Myocyte (in vitro differentiated cells): ENCODE measurements at regions not wholly inside any gene's neighbourhood (a gene's known extent, or its start where the extent isn't known, plus 50 kb on each side); places are given as distances from the start of the nearest gene placed in this dataset.

Experiments
- DNase-seq: peaks from one replicate; pipeline ENCODE4 v3.0.0-alpha.2; 2012; ENCODE audit warnings: low read depth

DNA sequence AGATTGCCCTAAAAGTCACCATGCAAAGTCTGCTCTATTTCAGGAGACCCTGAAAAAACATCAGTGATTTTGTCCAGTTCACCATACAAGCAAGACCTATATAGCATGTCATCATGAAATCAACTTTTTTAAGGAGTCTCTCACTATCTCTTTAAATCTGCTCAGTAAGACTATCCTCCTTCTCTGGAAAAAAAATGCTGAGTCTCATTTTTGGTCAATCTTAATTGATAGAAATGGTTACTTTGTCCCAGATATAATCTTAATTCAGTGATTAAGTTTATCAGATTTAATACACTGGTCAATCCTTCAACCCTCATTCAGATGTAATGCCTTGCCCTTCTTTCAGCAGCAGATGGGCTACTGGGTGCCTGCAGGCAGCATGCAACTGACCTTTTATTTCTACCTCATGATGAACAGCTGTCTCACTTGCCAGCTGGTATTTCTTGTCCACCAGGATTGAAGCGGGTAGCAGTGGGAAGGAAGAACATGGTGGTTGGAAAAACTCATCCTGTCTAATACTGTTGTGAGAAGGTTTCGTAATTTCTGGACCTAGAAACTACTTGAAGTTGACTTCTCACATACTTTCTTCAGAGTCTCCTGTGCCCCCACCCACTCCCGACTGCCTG, 375.3 kb downstream of the DNAH5 start:
- DNase-seq, result peak; percentile 86

DNA sequence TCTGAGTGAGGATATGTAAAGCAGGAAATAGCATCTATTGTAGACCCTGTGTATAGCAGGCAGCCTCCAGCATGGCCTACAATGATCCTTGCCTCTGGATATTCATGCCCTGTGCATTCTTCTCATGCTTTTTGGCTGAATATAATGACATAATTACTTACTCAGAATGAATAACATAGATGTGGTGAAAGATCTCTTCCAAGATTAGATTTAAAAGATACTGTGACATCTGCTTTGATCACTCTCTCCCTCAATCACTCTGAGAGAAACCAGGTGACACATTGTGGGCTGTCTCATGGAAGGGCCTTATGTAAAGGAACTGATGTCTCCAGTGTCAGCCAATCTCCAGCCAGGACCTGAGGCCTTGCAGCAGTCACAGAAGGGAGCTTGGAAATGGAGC, 376.7 kb downstream of the DNAH5 start:
- DNase-seq, result peak; percentile 94

DNA sequence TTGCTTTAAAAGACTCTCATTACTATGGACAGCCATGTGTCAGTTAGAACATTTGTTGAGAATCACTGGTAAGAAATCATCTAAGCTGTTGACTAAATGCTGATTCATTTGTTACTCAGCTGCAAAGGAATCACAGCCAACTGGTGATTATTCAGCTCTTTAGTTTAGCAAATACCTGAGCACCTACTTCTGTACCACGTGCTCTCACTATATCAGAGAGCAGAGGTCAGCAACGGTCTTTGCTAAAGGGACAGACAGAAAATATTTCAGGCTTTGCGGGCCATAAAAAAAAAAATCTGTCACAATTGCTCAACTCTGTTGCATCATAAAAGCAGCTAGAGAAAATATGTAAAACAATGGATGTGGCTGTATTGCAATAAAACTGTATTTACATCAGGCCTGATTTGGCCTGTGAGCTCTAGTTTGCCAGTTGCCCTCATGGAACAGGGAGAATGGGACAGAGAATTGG, 377.6 kb downstream of the DNAH5 start:
- peak; percentile 74 for DNase-seq

DNA sequence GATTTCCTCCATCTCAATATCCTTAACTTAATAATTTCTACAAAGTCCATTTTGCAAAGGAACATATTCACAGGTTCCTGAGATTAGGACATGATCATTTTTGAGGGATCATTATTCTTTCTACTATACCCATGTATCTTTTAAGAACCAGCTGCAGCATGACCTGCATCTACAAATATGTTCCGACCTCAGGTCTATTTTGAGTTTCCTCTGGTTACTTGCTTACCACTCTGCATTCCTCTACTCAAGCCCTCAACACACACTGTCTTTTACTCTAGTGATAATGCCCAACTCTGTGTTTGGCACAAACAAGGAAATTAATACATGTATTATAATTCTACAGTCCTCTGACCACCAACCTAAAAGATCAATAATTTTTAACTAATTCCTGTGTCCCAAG, 386.1 kb downstream of the DNAH5 start:
- DNase-seq, result peak; percentile 88

DNA sequence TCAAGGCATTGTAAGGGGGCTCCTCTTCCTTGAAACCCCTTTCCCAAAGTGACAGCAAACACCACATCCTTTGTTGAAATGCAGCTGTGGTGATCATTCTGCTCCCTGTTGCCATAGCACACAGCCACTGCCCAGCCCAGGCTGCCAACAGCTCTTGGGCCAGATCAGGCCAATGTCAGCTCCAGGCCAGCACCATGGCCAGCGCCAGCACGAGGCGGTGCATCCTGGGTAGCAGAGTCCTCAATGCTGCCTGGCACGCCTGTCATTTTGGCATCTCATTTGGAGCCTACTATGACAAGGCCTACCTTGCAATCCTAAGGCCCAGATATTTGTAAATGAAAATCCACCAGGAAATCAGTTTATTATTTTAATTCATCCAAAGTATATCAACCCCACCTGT, 390.6 kb downstream of the DNAH5 start:
- DNase-seq, result peak; percentile 82

DNA sequence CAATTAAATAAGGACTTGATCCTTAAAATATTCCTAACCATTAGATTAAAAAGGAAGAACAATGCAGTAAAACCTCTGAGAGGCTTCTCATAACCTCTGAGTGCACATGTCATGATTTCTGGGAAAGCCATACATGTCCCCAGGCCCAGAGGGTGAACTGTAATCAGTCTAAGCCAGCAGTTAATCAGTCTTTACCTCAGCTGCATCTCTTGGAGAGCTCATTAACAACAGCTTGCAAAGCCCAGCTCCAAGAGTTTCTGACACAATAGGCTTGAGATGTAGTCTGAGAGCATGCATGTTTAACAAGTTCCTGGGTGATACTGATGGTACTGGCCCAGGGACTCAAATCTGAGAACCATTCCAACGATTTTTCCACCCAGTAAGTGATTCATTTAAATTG, 392.1 kb downstream of the DNAH5 start:
- no peak for DNase-seq

DNA sequence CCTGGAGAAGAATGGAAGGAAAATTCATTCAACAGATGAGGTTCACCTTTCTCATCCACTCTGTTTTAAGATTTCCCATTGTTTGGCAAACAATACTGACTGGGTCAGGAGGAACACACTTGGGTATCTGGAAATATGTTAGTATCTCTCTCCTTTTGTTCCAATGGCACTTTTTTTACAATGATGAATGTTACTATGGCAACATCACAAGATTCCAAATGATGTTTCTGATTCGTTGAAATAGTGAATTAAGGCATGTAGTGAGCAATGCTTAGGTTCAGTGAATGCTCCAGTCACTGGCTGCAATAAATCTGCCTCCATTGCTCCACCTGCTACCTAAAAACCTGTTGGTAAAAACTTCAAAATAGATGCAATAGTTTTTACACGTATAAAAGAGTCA, 392.8 kb downstream of the DNAH5 start:
- no peak for DNase-seq

DNA sequence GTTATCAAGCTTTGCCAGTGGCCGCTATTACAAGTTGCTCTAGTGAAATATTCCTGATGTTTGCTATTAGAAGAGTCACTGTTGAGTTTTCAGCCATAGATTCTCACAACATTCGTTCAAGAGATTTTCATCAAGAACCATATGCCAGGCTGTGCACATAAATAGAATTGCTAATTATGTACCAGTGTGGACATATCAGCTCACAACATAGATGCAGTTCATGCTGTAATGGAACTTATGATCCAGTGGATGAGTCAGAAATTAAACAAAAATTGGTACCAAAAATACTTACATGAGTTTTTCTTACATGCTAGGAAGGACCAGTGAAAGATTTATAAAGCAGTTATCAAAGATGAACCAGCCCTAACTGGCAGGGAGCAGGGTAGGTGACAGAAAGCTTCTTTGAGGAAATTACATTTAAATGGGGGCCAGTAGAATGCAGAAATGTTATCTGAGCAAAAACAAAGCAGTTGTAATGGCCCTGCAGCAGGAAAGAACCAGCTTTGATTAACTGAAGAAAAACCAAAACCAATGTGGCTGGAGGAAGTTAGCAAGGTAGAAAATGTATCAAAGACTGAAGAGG, 404.2 kb downstream of the DNAH5 start:
- no peak for DNase-seq

DNA sequence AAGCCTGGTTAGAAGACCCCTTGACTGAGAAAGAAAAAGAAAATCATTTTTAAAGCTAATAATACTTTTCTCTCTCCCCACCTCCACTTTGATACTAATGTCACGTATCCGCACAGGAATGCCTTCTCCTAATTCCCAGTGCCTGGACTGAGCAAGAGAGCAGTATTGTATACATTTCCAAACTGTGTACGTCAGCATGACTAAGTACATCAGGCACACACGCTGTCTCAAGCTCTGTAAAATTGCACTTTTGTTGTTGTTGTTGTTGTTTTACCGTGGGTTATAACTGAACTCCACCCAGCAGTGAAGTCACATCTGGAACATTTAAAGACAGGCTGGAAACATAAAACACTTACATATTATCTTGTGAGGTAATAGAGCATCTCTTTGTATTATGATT, 407.6 kb downstream of the DNAH5 start:
- no peak for DNase-seq

DNA sequence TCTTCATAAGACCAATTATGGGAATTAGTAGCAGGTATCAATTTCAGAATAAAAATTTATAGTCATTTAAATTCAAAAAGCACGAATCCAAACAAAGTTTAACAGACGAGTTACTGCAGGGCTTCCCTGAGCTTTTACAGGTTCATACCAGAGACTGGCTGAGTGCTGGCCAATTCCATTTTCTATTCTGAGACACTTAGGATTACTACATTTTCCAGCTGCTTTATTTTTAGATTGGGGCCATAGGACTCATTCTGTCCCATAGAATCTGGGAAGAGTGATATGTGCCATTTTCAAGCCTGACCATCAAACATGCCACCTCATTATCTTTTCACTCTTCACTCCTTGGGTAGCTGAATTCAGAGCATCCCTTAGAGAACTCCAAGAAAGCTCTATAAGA, 410.7 kb downstream of the DNAH5 start:
- DNase-seq, result no peak

DNA sequence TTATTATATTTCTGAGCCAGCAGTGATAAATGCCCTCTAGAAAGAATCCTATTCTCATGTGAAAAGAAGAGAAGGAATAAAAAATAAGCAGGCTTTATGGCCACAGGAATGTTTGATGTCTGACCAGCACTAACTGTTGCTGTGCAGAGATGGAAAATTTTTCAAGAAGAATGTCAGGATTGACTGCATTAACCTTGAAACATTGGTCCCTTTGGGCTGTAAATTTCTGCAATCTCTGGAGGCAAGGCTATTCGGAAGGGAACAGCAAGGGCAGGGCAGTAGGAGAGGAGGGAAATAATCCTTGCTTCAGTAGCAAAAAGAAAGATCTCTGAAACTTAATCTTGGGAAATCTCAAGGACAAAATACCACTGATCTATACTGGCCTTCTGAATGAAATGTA, 415.2 kb downstream of the DNAH5 start:
- DNase-seq, result peak; percentile 48

DNA sequence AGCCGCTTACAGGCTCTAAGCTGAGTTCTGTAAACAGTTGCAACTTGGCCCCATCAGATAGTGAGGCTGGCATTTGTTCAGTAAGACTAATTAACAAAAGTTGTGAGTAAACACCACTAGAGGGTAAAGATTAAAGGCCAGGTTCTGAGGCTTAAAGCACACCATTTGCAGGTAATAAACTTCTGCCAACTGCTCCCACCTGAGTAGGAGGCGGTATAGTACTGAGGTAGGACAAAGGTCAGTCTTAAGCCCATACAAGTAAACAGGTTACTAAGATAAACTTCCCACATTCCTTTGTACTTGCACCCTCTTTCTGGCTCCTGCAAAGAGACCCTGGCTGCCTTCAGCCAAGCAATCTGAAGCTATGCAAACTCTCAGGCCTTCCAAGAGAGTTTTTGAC, 419.6 kb downstream of the DNAH5 start:
- DNase-seq, result no peak

DNA sequence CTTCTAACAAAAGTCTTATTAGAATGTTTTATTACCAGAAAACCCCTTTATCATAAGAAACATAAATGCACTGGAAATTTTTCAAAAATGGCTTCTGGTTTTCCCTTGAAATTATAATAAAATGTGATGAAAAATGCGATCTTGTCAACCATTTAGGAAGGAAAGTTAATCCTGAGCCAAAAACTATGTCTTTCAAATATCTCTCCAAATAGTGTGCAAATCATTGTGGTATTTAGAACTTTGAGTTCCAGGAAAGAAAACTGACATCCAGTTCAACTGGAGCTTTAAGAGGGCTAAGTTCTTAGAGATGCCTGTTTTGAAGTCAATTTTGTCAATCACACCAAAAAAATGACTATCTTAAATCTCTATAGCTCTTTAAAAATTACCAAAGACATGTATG, 425.4 kb downstream of the DNAH5 start:
- no peak for DNase-seq

DNA sequence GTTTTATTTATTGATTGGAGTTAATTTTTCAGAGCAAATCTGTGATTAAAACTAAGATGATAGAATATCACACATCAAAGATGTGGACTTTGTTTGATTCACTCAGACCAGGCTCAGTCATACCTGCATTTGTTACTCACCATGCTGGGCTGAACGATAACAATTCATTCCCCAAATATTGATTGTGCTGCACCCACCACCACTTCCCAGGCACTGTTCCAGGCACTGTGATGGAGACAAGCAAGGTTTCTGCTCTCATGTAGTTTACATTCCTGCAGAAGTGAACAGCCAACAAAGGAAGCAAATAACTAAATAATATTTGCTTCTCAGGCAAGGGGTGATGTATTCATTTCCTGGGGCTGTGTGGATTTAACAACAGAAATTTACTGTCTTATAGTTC, 428.3 kb downstream of the DNAH5 start:
- no peak for DNase-seq

DNA sequence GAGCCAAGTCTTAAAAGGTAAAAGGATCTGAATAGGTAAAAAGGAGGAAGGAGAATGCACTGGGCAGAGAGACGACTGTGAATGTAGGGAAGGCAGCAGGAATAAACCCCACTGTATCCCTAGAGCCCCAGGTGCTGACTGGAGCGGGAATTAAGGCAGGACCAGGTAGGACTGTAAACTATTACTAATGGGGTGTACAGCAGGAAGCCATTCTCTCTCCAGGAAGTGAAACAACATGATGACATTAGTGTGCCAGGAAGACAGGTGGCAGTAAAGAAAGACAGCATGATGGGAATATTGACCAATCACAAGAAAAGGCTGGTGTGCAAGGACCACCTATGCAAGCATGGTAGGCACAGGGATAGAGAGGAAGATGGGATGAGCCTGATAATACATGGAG, 433.0 kb downstream of the DNAH5 start:
- no peak for DNase-seq

DNA sequence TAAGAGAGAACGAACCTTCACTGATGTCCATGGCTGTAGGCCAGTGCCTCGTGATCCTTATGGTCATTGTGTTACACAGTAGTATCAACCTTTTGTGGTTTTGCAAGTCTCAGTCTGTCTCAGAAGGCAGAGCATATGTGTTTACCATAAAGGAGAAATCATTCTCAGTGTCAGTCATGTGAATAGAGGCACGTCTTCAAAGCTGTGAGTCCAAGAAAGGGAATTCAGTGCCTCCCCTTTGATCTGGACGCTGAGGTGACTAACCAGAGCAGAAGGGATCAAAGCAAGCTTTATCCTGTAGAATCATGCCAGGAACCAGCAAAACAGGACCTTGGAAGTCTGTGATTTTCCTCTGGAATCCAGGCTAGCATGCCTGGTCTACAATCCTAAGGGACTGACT, 433.9 kb downstream of the DNAH5 start:
- no peak for DNase-seq

DNA sequence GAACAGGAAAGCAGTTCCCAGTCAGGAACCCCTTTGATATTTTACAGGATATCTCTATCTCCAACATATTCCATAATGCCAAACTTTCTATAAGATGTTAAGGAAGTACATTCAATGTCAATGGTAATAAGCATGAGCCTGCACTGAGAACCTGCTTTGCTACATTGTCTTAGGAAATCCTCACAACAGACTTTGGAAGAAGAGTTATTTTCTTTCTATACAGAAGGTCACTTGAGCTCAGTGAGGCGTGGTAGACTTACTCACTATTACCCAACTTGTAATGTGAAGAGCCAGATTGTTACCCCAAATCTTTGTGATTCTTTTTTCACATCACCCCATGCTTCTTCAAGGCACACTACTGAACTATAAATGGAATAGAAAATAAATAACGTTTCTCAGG, 435.9 kb downstream of the DNAH5 start:
- DNase-seq, result no peak

DNA sequence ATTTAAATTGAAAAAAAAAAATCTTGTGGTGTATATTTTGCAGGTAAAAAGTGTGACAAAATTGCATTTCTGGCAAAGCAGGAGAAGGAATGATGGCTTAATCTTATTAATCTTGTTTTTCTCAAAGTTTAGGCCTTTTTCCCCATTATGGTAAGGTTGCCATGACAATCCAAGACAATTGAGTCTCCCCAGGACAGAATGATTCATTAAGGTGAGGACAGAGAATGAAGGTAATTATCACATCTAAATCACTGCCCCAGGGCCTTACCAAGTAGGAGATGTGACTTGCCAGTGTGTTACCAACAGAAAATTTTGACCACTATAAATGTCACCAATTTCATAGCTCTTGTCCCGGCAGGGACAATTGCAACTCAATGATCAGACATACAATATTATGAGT, 439.2 kb downstream of the DNAH5 start:
- no peak for DNase-seq

DNA sequence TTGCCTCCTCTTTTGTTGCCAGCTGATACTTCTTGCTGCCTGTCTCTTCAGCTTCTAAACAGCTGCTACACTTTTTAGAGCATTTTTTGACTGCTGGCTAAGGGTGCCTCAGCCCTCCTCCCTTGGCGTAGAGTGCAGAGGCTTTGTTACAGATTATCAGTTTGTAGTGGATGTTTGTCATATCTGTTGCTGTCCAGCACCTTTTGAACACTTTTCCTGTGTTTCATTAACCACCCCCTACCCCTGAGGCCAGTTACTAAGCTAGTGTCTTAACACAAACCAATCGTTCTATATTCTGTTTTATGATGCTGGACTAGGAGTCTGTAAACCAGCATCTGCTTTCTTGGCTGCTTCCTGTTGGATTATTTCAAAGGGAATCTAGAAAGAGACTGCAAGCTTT, 441.5 kb downstream of the DNAH5 start:
- peak; percentile 34 for DNase-seq

DNA sequence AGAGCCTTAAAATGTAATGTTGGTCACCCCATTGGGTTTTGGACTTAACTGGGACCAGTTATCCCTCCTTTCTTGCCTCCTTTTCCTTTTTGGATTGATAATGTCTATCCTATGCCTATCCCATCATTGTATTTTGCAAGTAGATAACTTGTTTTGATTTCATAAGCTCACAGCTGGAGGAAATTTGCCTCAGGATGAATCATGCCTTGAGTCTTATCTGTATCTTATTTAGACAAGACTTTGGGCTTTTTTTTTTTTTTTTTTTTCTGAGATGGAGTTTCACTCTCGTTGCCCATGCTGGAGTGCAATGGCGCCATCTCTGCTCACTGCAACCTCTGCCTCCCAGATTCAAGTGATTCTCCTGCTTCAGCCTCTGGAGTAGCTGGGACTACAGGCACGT, 443.3 kb downstream of the DNAH5 start:
- DNase-seq, result peak; percentile 12

DNA sequence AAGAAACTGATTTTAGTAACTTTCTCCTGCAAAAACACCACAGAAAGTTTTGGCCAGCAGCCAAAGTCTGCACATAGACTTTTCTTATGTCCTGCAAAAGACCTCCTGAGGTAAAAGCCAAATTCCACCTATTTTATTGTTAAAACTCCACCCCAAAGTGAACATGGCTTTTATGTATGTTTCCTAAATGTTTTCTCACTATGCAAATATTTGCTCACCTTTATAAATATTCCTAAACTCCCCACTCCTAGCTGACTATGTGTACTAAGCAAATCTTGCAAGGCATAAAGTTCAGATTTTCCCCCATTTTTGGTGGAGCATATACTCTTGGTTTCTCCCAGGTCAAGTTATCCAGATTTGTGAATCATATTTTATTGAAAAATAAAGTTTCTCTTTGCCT, 446.2 kb downstream of the DNAH5 start:
- DNase-seq, result no peak

DNA sequence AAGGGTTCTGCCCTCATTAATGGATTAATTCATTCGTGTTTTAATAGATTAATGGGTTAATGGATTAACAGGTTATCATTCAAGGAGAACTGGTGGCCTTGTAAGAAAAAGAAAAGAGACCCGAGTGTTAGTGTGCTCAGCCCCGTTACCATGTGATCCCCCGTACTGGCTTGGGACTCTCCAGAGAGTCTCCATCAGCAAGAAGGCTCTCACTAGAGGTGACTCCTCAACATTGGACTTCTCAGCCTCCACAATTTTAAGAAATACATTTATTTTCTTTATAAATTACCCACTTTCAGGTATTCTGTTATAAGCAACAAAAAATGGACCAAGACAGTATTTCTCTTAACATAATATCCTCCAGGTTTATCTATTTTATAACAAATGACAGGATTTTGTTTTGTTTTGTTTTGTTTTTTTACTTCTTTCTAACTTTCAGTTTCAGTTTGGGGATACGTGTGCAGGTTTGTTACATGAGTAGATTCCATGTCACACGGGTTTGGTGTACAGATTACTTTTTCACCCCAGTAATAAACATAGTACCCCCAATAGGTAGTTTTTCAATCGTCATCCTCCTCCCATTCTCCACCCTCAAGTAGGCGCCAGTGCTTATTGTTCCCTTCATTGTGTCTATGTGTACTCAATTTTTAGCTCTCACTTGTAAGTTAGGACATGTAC, 456.1 kb downstream of the DNAH5 start:
- no peak for DNase-seq

DNA sequence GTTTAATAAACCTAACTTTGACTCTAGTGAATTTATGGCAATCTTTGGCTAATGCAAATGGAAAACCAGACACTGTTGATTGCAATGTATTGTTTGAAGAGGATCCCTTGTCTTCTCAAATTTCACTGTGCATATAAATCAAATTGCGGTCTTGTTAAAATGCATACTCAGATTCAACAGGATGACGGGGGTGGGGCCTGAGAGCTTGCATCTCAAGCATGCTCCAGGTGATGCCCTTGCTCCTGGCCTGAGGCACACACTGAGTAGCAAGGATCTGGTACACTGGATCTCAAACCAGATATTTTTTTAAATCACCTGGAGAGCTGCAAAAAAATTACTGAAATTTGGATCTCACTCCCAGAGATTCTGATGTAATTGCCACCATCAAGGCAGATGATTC, 463.7 kb downstream of the DNAH5 start:
- DNase-seq, result no peak
